H1 (cell line): ENCODE measurements at regions not wholly inside any gene's neighbourhood (a gene's known extent, or its start where the extent isn't known, plus 50 kb on each side); places are given as distances from the start of the nearest gene placed in this dataset.

Experiments used
- CREB1 ChIP-seq: IDR thresholded peaks from 2 replicates; pipeline ENCODE4 v1.6.1; 2012; ENCODE audit warnings: inconsistent platforms
- CTBP2 ChIP-seq: IDR thresholded peaks from 2 replicates; pipeline ENCODE4 v1.7.0; 2011; ENCODE audit warnings: borderline replicate concordance, mild to moderate bottlenecking, moderate library complexity, mixed read lengths, low read length; ENCODE audit not compliant: insufficient read depth, insufficient read length
- HDAC6 ChIP-seq: IDR thresholded peaks from one replicate; pipeline ENCODE4 v1.7.1; 2012; ENCODE audit warnings: low read depth, mild to moderate bottlenecking, inconsistent platforms, low read length, moderate library complexity
- JUND ChIP-seq: IDR thresholded peaks from 2 replicates; pipeline ENCODE4 v1.6.1; 2011; ENCODE audit warnings: mild to moderate bottlenecking, improper control_type of control experiment, low read length
- KDM4A ChIP-seq: IDR thresholded peaks from one replicate; pipeline ENCODE4 v1.7.1; 2012; ENCODE audit warnings: low read depth, mild to moderate bottlenecking, moderate library complexity, low read length, inconsistent platforms; ENCODE audit not compliant: severe bottlenecking
- MAX ChIP-seq: IDR thresholded peaks from 2 replicates; pipeline ENCODE4 v1.6.1; 2012; ENCODE audit warnings: inconsistent platforms
- TBP ChIP-seq: IDR thresholded peaks from 2 replicates; pipeline ENCODE4 v1.6.1; 2011; ENCODE audit warnings: low read depth, low read length, improper control_type of control experiment
- ZNF274 ChIP-seq: IDR thresholded peaks from 2 replicates; pipeline ENCODE4 v1.7.0; 2012; ENCODE audit warnings: low read length, borderline replicate concordance; ENCODE audit errors: extremely low read depth

- TF ChIP-seq ZNF274 (no peak), KDM4A (no peak), MAX (no peak), HDAC6 (no peak), CREB1 (no peak), JUND (no peak), CTBP2 (no peak), TBP (no peak)
Measured at GRCh38 chr10:84589526-84590205, 261.3 kb downstream of the CCSER2 start (continued).
